ENCODE measurements at regions not wholly inside any gene's neighbourhood (a gene's known extent, or its start where the extent isn't known, plus 50 kb on each side); places are given as distances from the start of the nearest gene placed in this dataset.

GRCh38 chr12:60263836-60264493 is 668.1 kb downstream of the SLC16A7 start:
- TF ChIP-seq CTCF (IDR thresholded peaks at IDR 0.05) (no peak), POLR2A (IDR thresholded peaks at IDR 0.05) (no peak)
